Adrenal gland (tissue), 9 donors: ENCODE measurements at regions not wholly inside any gene's neighbourhood (a gene's known extent, or its start where the extent isn't known, plus 50 kb on each side); places are given as distances from the start of the nearest gene placed in this dataset.

ENCODE experiments used
- DNase-seq, 7 donors: peaks; one replicate each; pipeline ENCODE4 v3.0.0-alpha.2; 2019 to 2020
- H3K27ac ChIP-seq, 5 donors: fragments of 200-600 bp; sonication (generic) in 4 of 5; 1 replicate in 3 of 5; 2 replicates in 2 of 5; pipeline versions ENCODE4 v1.5.1 to v1.8.0; 2016 to 2020; ENCODE audit warnings: mild to moderate bottlenecking in 1 of 5
- H3K27me3 ChIP-seq: fragments of 200-600 bp; 2 replicates; pipeline ENCODE4 v1.8.0; 2021
- H3K36me3 ChIP-seq, 2 donors: fragments of 200-600 bp; replicated peaks in 1 of 2; 1 replicate in 1 of 2; 2 replicates in 1 of 2; pipeline versions ENCODE4 v1.5.1 to v1.8.0; 2018 to 2022
- H3K4me1 ChIP-seq, 2 donors: fragments of 200-600 bp; replicated peaks in 1 of 2; 1 replicate in 1 of 2; 2 replicates in 1 of 2; pipeline versions ENCODE4 v1.5.1 to v1.8.0; 2018 to 2021
- H3K4me3 ChIP-seq, 4 donors: fragments of 200-600 bp; sonication (generic) in 3 of 4; one replicate each; pipeline ENCODE4 v1.5.1; 2016 to 2018
- H3K9me3 ChIP-seq, 3 donors: fragments of 200-600 bp; sonication (generic) in 1 of 3; replicated peaks in 1 of 3; 1 replicate in 2 of 3; 2 replicates in 1 of 3; pipeline versions ENCODE4 v1.5.1 to v1.8.0; 2016 to 2021
- CTCF ChIP-seq, 6 experiments: fragments of 450-650 bp in 4 of 6; fragments of 200-600 bp in 2 of 6; sonication (generic) in 1 of 6; IDR thresholded peaks; 1 replicate in 5 of 6; 2 replicates in 1 of 6; pipeline versions ENCODE4 v1.5.1 to v1.8.0; 2016 to 2021; ENCODE audit warnings: antibody characterized with exemption in 6 of 6, mild to moderate bottlenecking in 2 of 6, moderate library complexity in 1 of 6
- POLR2A ChIP-seq, 2 donors: fragments of 450-650 bp; IDR thresholded peaks; one replicate each; pipeline ENCODE4 v1.6.1; 2017; ENCODE audit warnings: antibody characterized with exemption in 2 of 2, mild to moderate bottlenecking in 2 of 2, moderate library complexity in 1 of 2
- WGBS, 4 donors: extraction: QIAGEN DNeasy Blood & Tissue Kit in 2 of 4; methylation state at CpG; one replicate each; pipeline versions ENCODE4 v1.1.5 to v1.1.7; 2013 to 2017; 5-methylcytosine and 5-hydroxymethylcytosine counted together
- intact Hi-C, 2 donors: fragments of 100-400 bp; cut with DNase I; formaldehyde crosslinking; loops; one replicate each; pipeline versions ENCODE4 v1.14.1 to v1.15.0; 2022 to 2023
- donor health status: healthy with polysubstance abuse.
- donor health status: Bipolar disorder and iron deficiency.
- donor health status: DM: yes; HTN: yes; CAD: no.
- donor health status: DM: no; HTN: no; CAD: no.
- donor health status: DM: no; HTN: no; CAD: no.

GRCh38 chr6:110036408-110037302 is 58.5 kb downstream of the GPR6 start:
- TF ChIP-seq POLR2A (IDR thresholded peaks at IDR 0.05) (no peak), CTCF (IDR thresholded peaks at IDR 0.05) (no peak)
- Histone ChIP-seq H3K4me1 (no peaks in the 10 kb centered on the region), H3K9me3 (no peaks in the 10 kb centered on the region), H3K36me3 (no peaks in the 10 kb centered on the region), H3K27ac (no peak overlapping the region), H3K4me3 (no peak overlapping the region), H3K27me3 (no peaks in the 10 kb centered on the region)
- DNase-seq = no peak
- intact Hi-C loops = loop anchor here (5.0 kb wide), 2 partner anchors 329 to 334 kb away; no protein-coding TSS in a partner anchor
- 83 to 91% (median 88%) methylated on average over 11 of the region's 11 CpGs for WGBS, 4 donors

- H3K36me3 ChIP-seq = no peaks in the 10 kb centered on the region
- DNase-seq = no peak
- no peak overlapping the region for H3K4me3 ChIP-seq
- 82 to 89% (median 85%) methylated on average over 9 of the region's 9 CpGs for WGBS, 4 donors
- intact Hi-C loops = loop anchor here (5.0 kb wide), 2 partner anchors 331 to 336 kb away; no protein-coding TSS in a partner anchor
- H3K27me3 ChIP-seq = no peaks in the 10 kb centered on the region
- H3K9me3 ChIP-seq = no peaks in the 10 kb centered on the region
- TF ChIP-seq CTCF (IDR thresholded peaks at IDR 0.05) (no peak), POLR2A (IDR thresholded peaks at IDR 0.05) (no peak)
- no peaks in the 10 kb centered on the region for H3K4me1 ChIP-seq
- H3K27ac ChIP-seq = no peak overlapping the region
Observed at GRCh38 chr6:110037726-110038295, 59.7 kb downstream of the GPR6 start.

- 10 to 17% (median 12%) methylated on average over 6 to 7 of the region's 7 CpGs for WGBS, 4 donors
Observed at GRCh38 chr6:110039364-110039980, 61.4 kb downstream of the GPR6 start.

More at GRCh38 chr6:110039364-110039980, 61.4 kb downstream of the GPR6 start:
- DNase-seq = peak; percentile 82 to 96 (median 88)
- intact Hi-C loops = loop anchor here (5.0 kb wide), 2 partner anchors 332 to 337 kb away; no protein-coding TSS in a partner anchor
- Histone ChIP-seq H3K4me1 (no peaks in the 10 kb centered on the region), H3K27ac (no peak overlapping the region), H3K4me3 (peak overlapping the region in 2 of 4 donors; percentile 5 to 30), H3K36me3 (no peaks in the 10 kb centered on the region), H3K9me3 (no peaks in the 10 kb centered on the region), H3K27me3 (no peaks in the 10 kb centered on the region)
- TF ChIP-seq CTCF (IDR thresholded peaks at IDR 0.05) (peak; percentile 87 to 96 (median 90)), POLR2A (IDR thresholded peaks at IDR 0.05) (no peak)
